Endothelial cell of hepatic sinusoid (primary cell): ENCODE measurements at regions not wholly inside any gene's neighbourhood (a gene's known extent, or its start where the extent isn't known, plus 50 kb on each side); places are given as distances from the start of the nearest gene placed in this dataset.
"Not testable (repeated sequence)": the region's sequence is repeated elsewhere in the genome, so short reads cannot be mapped to it uniquely, and the experiment has no call there.

Source experiments
- in situ Hi-C: cut with HindIII; loops from 2 replicates; pipeline ENCODE4 v1.10.0; 2017; ENCODE audit warnings: low sequenced_read_pairs

- in situ Hi-C loops = not testable (repeated sequence)
These were observed 357.7 kb downstream of the FAM170A start for GRCh38 chr5:119987077-119987476.

GRCh38 chr5:119991625-119992024 is 362.3 kb downstream of the FAM170A start:
- in situ Hi-C loops = no loop called here

GRCh38 chr5:119996128-119996527 is 366.8 kb downstream of the FAM170A start:
- in situ Hi-C loops = no loop called here

GRCh38 chr5:120007598-120007997 is 378.2 kb downstream of the FAM170A start:
- in situ Hi-C loops = no loop called here

- in situ Hi-C loops = no loop called here
These were observed 383.1 kb downstream of the FAM170A start for GRCh38 chr5:120012431-120012830.

GRCh38 chr5:120014535-120014934 is 385.2 kb downstream of the FAM170A start:
- in situ Hi-C loops = no loop called here

GRCh38 chr5:120016717-120017382 is 387.5 kb downstream of the FAM170A start:
- in situ Hi-C loops = no loop called here

- in situ Hi-C loops = no loop called here
These were observed 388.2 kb downstream of the FAM170A start for GRCh38 chr5:120017513-120017912.

GRCh38 chr5:120035181-120035580 is 405.8 kb downstream of the FAM170A start:
- in situ Hi-C loops = loop anchor here (10.0 kb wide), 1 partner anchor 60 kb away; no protein-coding TSS in a partner anchor

GRCh38 chr5:120035815-120036577 is 406.6 kb downstream of the FAM170A start:
- in situ Hi-C loops = loop anchor here (10.0 kb wide), 1 partner anchor 59 kb away; no protein-coding TSS in a partner anchor

GRCh38 chr5:120037451-120037850 is 408.1 kb downstream of the FAM170A start:
- in situ Hi-C loops = loop anchor here (10.0 kb wide), 1 partner anchor 57 kb away; no protein-coding TSS in a partner anchor

GRCh38 chr5:120039111-120039510 is 409.8 kb downstream of the FAM170A start:
- in situ Hi-C loops = loop anchor here (10.0 kb wide), 1 partner anchor 56 kb away; no protein-coding TSS in a partner anchor

- in situ Hi-C loops = no loop called here
These were observed 414.1 kb downstream of the FAM170A start for GRCh38 chr5:120043431-120043830.

- in situ Hi-C loops = no loop called here
These were observed 410.9 kb upstream of the PRR16 start for GRCh38 chr5:120052916-120053828.

GRCh38 chr5:120053841-120054240 is 410.3 kb upstream of the PRR16 start:
- in situ Hi-C loops = no loop called here

- in situ Hi-C loops = no loop called here
These were observed 408.2 kb upstream of the PRR16 start for GRCh38 chr5:120055858-120056257.

- in situ Hi-C loops = no loop called here
These were observed 401.6 kb upstream of the PRR16 start for GRCh38 chr5:120062515-120062917.

- in situ Hi-C loops = no loop called here
These were observed 391.9 kb upstream of the PRR16 start for GRCh38 chr5:120072068-120072761.

GRCh38 chr5:120073722-120074121 is 390.4 kb upstream of the PRR16 start:
- in situ Hi-C loops = no loop called here

GRCh38 chr5:120080781-120081180 is 383.3 kb upstream of the PRR16 start:
- in situ Hi-C loops = no loop called here
